Daoy (cell line): ENCODE measurements at regions not wholly inside any gene's neighbourhood (a gene's known extent, or its start where the extent isn't known, plus 50 kb on each side); places are given as distances from the start of the nearest gene placed in this dataset.
"Not testable (repeated sequence)": the region's sequence is repeated elsewhere in the genome, so short reads cannot be mapped to it uniquely, and the experiment has no call there.

ENCODE experiments used
- DNase-seq: peaks from one replicate; pipeline ENCODE4 v3.0.0-alpha.2; 2015; ENCODE audit warnings: low read depth

- no peak for DNase-seq
Observed at GRCh38 chr13:22883262-22883840, 297.4 kb upstream of the SGCG start.

DNA sequence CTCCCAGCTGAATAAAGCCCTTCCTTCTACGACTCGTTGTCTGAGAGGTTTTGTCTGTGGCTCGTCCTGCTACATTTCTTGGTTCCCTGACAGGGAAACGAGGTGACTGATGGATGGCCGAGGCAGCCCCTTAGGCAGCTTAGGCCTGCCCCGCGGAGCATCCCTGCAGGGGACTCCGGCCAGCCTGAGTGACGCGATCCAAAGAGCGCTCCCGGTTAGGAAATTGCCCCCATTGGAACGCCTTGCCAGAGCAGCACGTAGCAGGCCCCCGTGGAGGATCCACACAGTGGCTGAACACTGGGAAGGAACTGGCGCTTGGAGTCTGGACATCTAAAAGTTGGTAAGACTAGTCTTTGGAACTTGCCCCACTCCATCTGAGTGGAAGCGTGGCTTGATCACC is 296.8 kb upstream of the SGCG start:
- DNase-seq: peak; percentile 33

- DNase-seq: not testable (repeated sequence)
Observed at GRCh38 chr13:22886061-22886460, 294.7 kb upstream of the SGCG start.

- DNase-seq: not testable (repeated sequence)
Observed at GRCh38 chr13:22889376-22889775, 291.4 kb upstream of the SGCG start.

GRCh38 chr13:22893204-22893603 is 287.6 kb upstream of the SGCG start:
- DNase-seq: no peak

DNA sequence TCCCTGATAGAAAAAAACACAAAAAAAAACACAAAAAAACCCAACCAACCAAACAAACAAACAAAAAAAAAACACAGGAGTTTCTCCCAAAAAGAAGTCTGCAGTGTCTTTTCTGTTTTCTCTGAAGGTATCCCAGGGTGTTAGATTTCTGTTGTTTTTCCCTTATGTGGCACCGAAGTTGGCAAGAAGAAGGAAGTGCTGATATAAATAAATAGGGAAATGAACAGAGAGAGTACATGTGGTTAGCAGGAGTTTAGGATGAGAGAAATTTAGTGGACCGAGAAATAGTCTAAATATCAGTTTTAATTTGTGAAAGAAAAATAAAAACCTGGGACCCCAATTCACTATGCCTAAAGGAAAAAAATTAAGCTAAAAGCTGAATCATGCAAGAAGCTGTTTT is 287.0 kb upstream of the SGCG start:
- DNase-seq: no peak

- DNase-seq: peak; percentile 25
Observed at GRCh38 chr13:22897571-22898314, 283.0 kb upstream of the SGCG start.

GRCh38 chr13:22900416-22900951 is 280.3 kb upstream of the SGCG start:
- not testable (repeated sequence) for DNase-seq

DNA sequence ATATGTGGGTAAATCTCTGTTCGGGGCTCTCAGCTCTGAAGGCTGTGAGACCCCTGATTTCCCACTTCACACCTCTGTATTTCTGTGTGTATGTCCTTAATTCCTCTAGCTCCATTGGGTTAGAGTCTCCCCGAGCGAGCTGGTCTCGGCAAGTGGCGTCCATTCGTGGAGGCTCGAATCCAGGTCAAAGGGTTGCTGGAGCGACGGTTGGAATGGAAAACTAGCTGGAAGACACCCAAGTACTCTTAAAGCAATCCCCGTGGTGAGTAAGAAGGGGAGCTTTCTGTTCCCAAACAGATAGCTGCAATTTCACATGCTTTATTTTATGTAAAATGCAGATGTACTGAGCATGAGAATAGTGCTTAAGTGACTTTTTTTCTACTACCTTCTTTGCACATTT is 277.5 kb upstream of the SGCG start:
- DNase-seq: no peak

GRCh38 chr13:22903925-22904324 is 276.9 kb upstream of the SGCG start:
- no peak for DNase-seq

DNA sequence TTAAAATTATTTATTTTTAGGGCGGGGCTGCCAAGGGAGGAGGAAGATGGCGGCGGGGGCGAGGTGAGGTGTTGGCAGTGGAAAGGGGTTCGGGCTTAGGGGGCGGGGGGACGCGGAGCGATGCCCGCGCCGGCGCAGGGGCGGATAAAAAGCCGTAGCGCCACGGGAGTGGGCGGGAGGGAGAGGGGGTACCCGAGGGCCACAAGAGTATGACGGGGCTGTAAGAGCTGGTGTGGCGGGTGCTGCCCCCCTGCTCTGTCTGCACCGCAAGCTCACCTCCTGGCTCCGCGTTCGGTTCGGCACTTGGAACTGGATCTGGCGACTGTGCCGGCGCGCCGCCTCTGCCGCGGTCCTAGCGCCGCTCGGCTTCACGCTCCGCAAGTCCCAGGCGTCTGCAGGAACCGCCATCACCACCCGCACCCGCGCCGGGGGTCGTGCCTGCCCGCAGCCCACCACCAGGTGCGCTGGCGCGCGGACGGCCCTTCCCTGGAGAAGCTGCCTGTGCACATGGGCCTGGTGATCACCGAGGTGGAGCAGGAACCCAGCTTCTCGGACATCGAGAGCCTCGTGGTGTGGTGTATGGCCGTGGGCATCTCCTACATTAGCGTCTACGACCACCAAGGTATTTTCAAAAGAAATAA is 265.2 kb upstream of the SGCG start:
- DNase-seq: peak; percentile 77

DNA sequence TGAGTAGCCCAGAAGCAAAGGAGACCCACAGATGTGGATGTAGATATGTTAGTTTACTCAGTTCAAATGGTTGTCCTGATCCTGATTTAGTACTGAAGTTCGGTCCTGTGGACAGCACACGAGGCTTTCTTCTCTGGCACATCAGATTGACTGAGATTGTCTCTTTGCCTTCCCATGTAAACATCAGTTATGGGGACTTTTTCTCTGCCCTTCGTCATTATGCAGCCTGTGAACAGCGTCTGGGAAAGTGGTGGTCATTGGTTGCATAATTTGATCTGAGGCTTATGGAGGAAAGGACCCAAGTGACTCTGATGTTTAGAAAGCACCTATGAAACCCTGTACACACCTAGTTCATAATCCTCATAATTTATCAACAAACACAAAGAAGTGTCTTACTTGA is 264.5 kb upstream of the SGCG start:
- peak; percentile 14 for DNase-seq

DNA sequence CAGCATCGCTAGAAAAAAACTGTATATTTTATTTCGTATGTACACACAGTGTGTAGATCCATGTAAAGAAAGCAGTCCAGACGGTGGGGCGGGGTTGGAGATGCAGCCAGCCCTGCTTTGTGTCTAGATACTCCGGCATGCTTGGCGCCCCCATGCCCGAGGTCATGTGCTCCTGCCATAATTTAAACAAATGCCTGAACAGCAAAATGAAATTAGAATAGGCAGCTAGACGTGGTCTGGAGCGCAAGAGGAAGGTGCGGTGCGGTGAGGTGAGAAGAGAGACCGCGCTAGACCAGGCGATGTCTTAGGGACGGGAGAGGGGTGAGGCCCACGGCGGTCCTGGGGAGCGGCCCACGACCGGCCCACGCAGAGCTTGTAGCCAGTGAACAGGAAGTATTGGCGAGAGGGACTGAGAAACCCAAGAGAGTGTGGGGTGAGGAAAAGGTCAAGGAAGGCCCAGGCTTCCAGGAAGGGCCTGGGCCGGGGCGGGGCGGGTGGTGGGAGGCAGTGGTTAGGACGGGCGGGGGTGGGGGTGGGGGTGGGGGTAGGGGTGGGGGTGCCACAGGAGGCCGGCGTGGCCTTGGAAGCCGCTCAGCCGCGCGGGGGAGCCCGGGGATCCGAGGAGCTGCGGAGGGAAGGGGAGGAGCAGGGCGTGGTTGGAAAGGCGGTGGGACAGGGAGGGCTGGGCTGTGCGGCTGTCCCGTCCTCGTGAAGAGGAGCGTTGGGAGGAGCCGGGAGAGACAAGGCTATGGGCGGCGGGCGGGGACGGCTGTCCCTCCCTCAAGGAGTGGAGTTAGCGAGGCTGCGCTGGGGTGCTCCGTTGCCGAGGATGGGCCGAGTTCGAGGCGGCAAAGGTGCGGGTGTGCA is 254.7 kb upstream of the SGCG start:
- no peak for DNase-seq

- DNase-seq: no peak
Observed at GRCh38 chr13:22926748-22927400, 253.9 kb upstream of the SGCG start.

GRCh38 chr13:22927845-22928244 is 252.9 kb upstream of the SGCG start:
- DNase-seq: not testable (repeated sequence)

- DNase-seq: no peak
Observed at GRCh38 chr13:22929381-22930126, 251.2 kb upstream of the SGCG start.

- DNase-seq: no peak
Observed at GRCh38 chr13:22931576-22931975, 249.2 kb upstream of the SGCG start.

- not testable (repeated sequence) for DNase-seq
Observed at GRCh38 chr13:22932632-22933412, 248.0 kb upstream of the SGCG start.

DNA sequence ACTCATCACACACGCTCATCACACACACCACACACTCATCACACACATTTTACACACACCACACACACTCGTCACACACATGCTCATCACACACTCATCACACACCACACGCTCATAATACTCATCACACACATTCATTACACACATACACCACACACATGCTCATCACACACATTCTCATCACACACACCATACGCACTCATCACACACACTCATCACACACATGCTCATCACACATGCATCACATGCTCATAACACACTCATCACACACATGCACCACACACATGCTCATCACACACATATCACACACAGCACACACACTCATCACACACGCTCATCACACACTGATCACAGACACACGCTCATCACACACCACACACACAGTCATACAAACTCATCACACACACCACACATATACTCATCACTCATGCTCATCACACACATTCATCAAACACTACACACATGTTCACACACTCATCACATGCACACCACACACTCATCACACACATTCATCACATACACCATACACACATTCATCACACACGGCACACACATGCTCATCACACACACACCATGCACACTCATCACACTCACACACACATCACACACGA is 247.1 kb upstream of the SGCG start:
- DNase-seq: no peak
